MM.1S (cell line): ENCODE measurements at regions not wholly inside any gene's neighbourhood (a gene's known extent, or its start where the extent isn't known, plus 50 kb on each side); places are given as distances from the start of the nearest gene placed in this dataset.

Source experiments
- DNase-seq: peaks from one replicate; pipeline ENCODE4 v3.0.0-alpha.2; 2015
- H2AFZ ChIP-seq: fragments of 300-600 bp; sonication (generic); 2 replicates; pipeline ENCODE4 v1.6.0; 2016; ENCODE audit warnings: antibody characterized with exemption, low read length
- H3F3A ChIP-seq: fragments of 300-600 bp; sonication (generic); 2 replicates; pipeline ENCODE4 v1.6.1; 2016; ENCODE audit warnings: mild to moderate bottlenecking, antibody characterized with exemption, low read length, moderate library complexity, mixed read lengths; ENCODE audit not compliant: insufficient read depth
- H3K27ac ChIP-seq: fragments of 300-600 bp; sonication (generic); 2 replicates; pipeline ENCODE4 v1.5.1; 2016; ENCODE audit warnings: mild to moderate bottlenecking, low read length
- H3K27me3 ChIP-seq: fragments of 300-600 bp; sonication (generic); replicated peaks from 2 replicates; pipeline ENCODE4 v1.6.0; 2016; ENCODE audit warnings: low read length; ENCODE audit not compliant: insufficient read depth
- H3K36me3 ChIP-seq: fragments of 300-600 bp; sonication (generic); replicated peaks from 2 replicates; pipeline ENCODE4 v1.6.1; 2016; ENCODE audit warnings: mild to moderate bottlenecking, low read length, mixed read lengths; ENCODE audit not compliant: insufficient read depth
- H3K4me1 ChIP-seq: fragments of 300-600 bp; sonication (generic); 2 replicates; pipeline ENCODE4 v1.6.1; 2016; ENCODE audit warnings: low read length, mixed read lengths
- H3K4me2 ChIP-seq: fragments of 300-600 bp; sonication (generic); 2 replicates; pipeline ENCODE4 v1.6.0; 2016; ENCODE audit warnings: low read depth, low read length
- H3K4me3 ChIP-seq: fragments of 300-600 bp; sonication (generic); 2 replicates; pipeline ENCODE4 v1.5.1; 2016; ENCODE audit warnings: low read length, mixed read lengths
- H3K79me2 ChIP-seq: fragments of 300-600 bp; sonication (generic); 2 replicates; pipeline ENCODE4 v1.6.1; 2016; ENCODE audit warnings: mixed run types, low read length, mixed read lengths
- H3K9ac ChIP-seq: fragments of 300-600 bp; sonication (generic); 2 replicates; pipeline ENCODE4 v1.6.1; 2016; ENCODE audit warnings: low read length, mixed read lengths
- H3K9me2 ChIP-seq: fragments of 300-600 bp; sonication (generic); replicated peaks from 2 replicates; pipeline ENCODE4 v1.6.1; 2016; ENCODE audit warnings: mild to moderate bottlenecking, low read length, mixed read lengths; ENCODE audit not compliant: insufficient read depth
- H3K9me3 ChIP-seq: fragments of 300-600 bp; sonication (generic); replicated peaks from 2 replicates; pipeline ENCODE4 v1.6.1; 2016; ENCODE audit warnings: mild to moderate bottlenecking, low read length, mixed read lengths; ENCODE audit not compliant: insufficient read depth
- H4K20me1 ChIP-seq: fragments of 300-600 bp; sonication (generic); 2 replicates; pipeline ENCODE4 v1.6.1; 2016; ENCODE audit warnings: mild to moderate bottlenecking, low read length, moderate library complexity, mixed read lengths; ENCODE audit not compliant: insufficient read depth
- EZH2 ChIP-seq: fragments of 300-600 bp; sonication (generic); optimal IDR thresholded peaks from 2 replicates; pipeline ENCODE3; 2017; ENCODE audit warnings: low read depth, mild to moderate bottlenecking, antibody characterized with exemption, low read length, mixed read lengths
- EZH2phosphoT487 ChIP-seq: fragments of 300-600 bp; sonication (generic); IDR thresholded peaks from 2 replicates; pipeline ENCODE4 v1.6.1; 2018; ENCODE audit warnings: antibody characterized with exemption, low read length
- TF ChIP-seq, protein P1 (sequence below): fragments of 300-600 bp; sonication (generic); IDR thresholded peaks from 2 replicates; pipeline ENCODE4 v1.5.1; 2016; ENCODE audit warnings: antibody characterized with exemption, low read length, mixed read lengths

DNA sequence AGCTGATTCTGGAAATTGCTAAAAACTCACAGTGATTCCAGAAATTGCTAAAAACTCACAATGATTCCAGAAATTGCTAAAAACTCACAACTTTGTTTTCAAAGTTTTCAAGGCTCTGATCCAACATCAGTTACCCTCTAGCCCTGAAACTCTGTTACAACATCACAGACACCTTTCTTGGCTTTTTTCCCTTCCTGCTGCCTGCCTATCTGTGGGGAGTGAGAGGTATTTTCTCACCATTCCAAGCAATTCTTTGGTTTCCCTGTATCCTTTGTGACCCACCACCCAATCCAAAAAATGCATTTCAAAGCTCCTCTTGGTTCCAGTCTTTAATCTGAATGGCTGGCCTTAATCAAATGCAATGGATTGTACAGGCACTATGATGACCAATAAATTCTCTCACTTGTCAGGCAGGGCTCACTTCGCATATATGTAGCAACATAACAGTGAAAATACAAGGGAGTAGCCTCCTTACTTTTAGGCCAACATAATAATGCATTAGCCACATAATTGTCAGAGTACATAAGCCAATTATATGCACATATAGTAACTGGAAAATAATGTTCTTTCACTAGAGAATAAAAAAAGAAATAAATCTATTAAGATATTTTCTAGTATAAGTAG is 1139.0 kb downstream of the ROBO2 start:
- no peak overlapping the region for H3K9ac ChIP-seq
- no peaks in the 10 kb centered on the region for H3K27me3 ChIP-seq
- no peaks in the 10 kb centered on the region for H4K20me1 ChIP-seq
- H3K4me3 ChIP-seq: no peak overlapping the region
- no peaks in the 10 kb centered on the region for H3K9me3 ChIP-seq
- TF ChIP-seq, protein P1, sequence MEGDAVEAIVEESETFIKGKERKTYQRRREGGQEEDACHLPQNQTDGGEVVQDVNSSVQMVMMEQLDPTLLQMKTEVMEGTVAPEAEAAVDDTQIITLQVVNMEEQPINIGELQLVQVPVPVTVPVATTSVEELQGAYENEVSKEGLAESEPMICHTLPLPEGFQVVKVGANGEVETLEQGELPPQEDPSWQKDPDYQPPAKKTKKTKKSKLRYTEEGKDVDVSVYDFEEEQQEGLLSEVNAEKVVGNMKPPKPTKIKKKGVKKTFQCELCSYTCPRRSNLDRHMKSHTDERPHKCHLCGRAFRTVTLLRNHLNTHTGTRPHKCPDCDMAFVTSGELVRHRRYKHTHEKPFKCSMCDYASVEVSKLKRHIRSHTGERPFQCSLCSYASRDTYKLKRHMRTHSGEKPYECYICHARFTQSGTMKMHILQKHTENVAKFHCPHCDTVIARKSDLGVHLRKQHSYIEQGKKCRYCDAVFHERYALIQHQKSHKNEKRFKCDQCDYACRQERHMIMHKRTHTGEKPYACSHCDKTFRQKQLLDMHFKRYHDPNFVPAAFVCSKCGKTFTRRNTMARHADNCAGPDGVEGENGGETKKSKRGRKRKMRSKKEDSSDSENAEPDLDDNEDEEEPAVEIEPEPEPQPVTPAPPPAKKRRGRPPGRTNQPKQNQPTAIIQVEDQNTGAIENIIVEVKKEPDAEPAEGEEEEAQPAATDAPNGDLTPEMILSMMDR: no peak
- TF ChIP-seq EZH2: no peak
- no peak for TF ChIP-seq EZH2phosphoT487
- no peaks in the 10 kb centered on the region for H3K4me1 ChIP-seq
- no peak for DNase-seq
- no peak overlapping the region for H3K27ac ChIP-seq
- H3K79me2 ChIP-seq: no peaks in the 10 kb centered on the region
- no peak overlapping the region for H2AFZ ChIP-seq
- H3K4me2 ChIP-seq: no peak overlapping the region
- no peaks in the 10 kb centered on the region for H3F3A ChIP-seq
- no peaks in the 10 kb centered on the region for H3K36me3 ChIP-seq
- no peaks in the 10 kb centered on the region for H3K9me2 ChIP-seq

GRCh38 chr3:78183906-78184599 is 1144.2 kb downstream of the ROBO2 start:
- no peak for TF ChIP-seq EZH2
- TF ChIP-seq, protein P1: no peak
- TF ChIP-seq EZH2phosphoT487: no peak
- DNase-seq: no peak
- H4K20me1 ChIP-seq: no peaks in the 10 kb centered on the region
- no peaks in the 10 kb centered on the region for H3K36me3 ChIP-seq
- no peaks in the 10 kb centered on the region for H3K79me2 ChIP-seq
- no peak overlapping the region for H3K4me2 ChIP-seq
- H3K9me3 ChIP-seq: no peaks in the 10 kb centered on the region
- no peaks in the 10 kb centered on the region for H3K27me3 ChIP-seq
- H3K9ac ChIP-seq: no peak overlapping the region
- no peak overlapping the region for H3K4me3 ChIP-seq
- no peaks in the 10 kb centered on the region for H3K9me2 ChIP-seq
- H2AFZ ChIP-seq: no peak overlapping the region
- H3F3A ChIP-seq: no peaks in the 10 kb centered on the region
- no peak overlapping the region for H3K27ac ChIP-seq
- no peaks in the 10 kb centered on the region for H3K4me1 ChIP-seq

GRCh38 chr3:78186404-78186803 is 1146.5 kb downstream of the ROBO2 start:
- Histone ChIP-seq H3K27ac (no peak overlapping the region), H3K4me1 (no peaks in the 10 kb centered on the region), H3K9me3 (no peaks in the 10 kb centered on the region), H3K79me2 (no peaks in the 10 kb centered on the region), H3K27me3 (no peaks in the 10 kb centered on the region), H3F3A (no peaks in the 10 kb centered on the region), H4K20me1 (no peaks in the 10 kb centered on the region), H3K4me3 (no peak overlapping the region), H3K4me2 (no peak overlapping the region), H3K9me2 (no peaks in the 10 kb centered on the region), H3K9ac (no peak overlapping the region), H3K36me3 (no peaks in the 10 kb centered on the region), H2AFZ (no peak overlapping the region)
- no peak for DNase-seq
- TF ChIP-seq EZH2phosphoT487 (no peak), EZH2 (no peak)
- TF ChIP-seq, protein P1: no peak
